ENCODE measurements at regions not wholly inside any gene's neighbourhood (a gene's known extent, or its start where the extent isn't known, plus 50 kb on each side); places are given as distances from the start of the nearest gene placed in this dataset.
"Not testable (repeated sequence)": the region's sequence is repeated elsewhere in the genome, so short reads cannot be mapped to it uniquely, and the experiment has no call there.

DNA sequence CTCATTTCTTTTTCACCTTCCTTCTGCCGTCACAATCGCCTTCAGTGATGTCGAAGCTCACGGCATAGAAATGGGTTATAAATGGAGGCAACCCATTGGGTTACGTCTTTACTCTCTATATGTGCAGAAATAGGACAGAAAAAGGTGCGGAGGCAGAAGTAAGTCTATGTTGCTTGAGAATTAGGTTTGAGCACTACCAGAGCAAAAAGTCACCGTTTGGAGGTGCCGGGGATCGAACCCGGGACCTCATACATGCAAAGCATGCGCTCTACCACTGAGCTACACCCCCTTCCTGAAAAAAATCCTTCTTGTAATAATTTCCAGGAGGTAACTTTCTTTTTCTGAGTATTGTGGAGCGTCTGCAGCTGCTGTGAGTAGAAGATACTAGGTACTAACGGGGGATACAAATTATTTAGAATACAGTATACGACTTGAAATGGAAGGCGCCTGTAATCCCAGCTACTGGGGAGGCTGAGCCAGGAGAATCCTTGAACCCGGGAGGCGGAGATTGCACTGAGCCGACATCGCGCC, 134.2 kb downstream of the TRIM27 start:
- TF ChIP-seq, protein P1, sequence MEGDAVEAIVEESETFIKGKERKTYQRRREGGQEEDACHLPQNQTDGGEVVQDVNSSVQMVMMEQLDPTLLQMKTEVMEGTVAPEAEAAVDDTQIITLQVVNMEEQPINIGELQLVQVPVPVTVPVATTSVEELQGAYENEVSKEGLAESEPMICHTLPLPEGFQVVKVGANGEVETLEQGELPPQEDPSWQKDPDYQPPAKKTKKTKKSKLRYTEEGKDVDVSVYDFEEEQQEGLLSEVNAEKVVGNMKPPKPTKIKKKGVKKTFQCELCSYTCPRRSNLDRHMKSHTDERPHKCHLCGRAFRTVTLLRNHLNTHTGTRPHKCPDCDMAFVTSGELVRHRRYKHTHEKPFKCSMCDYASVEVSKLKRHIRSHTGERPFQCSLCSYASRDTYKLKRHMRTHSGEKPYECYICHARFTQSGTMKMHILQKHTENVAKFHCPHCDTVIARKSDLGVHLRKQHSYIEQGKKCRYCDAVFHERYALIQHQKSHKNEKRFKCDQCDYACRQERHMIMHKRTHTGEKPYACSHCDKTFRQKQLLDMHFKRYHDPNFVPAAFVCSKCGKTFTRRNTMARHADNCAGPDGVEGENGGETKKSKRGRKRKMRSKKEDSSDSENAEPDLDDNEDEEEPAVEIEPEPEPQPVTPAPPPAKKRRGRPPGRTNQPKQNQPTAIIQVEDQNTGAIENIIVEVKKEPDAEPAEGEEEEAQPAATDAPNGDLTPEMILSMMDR (IDR thresholded peaks at IDR 0.05; ENCODE audit: insufficient read depth, low read depth, low read length), result no peak
- CTCF ChIA-PET, result interaction anchor here (0.7 to 1.0 kb wide), 2 partner anchors 48 to 326 kb away, joined by 3 read pairs; no protein-coding TSS in a partner anchor
- Histone ChIP-seq H3K4me3 (ENCODE audit: low read depth, low read length) (peak overlapping the region; percentile 41), H3K27me3 (ENCODE audit: control insufficient read depth, insufficient read depth, low read length) (peaks cover 16% of the 10 kb centered on the region), H3K36me3 (ENCODE audit: control insufficient read depth, insufficient read depth, low read length) (no peaks in the 10 kb centered on the region)
- DNase-seq (ENCODE audit: low read depth), result no peak
- POLR2A ChIA-PET, result no interaction called here

DNA sequence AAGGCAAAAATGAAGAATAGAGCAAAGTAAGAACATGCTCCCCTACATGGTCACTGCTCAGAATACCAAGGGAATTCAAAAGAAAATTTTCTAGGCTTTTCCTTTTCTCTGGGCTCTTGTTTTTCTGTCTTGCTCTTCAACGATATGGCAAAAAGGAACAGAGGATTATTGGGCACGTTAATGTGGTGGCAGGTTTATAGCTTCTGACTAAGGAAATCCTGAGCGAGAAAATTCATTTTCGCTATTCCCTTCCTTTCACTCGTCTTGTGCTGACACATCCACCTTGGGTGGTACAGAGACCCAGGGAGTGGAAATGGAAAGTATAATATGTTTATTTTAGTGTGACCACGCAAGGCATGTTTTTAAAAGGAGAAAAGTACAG, 132.8 kb downstream of the TRIM27 start:
- no peaks in the 10 kb centered on the region for H3K36me3 ChIP-seq (ENCODE audit: control insufficient read depth, insufficient read depth, low read length)
- peaks cover 12% of the 10 kb centered on the region for H3K27me3 ChIP-seq (ENCODE audit: control insufficient read depth, insufficient read depth, low read length)
- no peak for DNase-seq (ENCODE audit: low read depth)
- no peak overlapping the region for H3K4me3 ChIP-seq (ENCODE audit: low read depth, low read length)
- TF ChIP-seq, protein P1 (IDR thresholded peaks at IDR 0.05; ENCODE audit: insufficient read depth, low read depth, low read length), result no peak
- ChIA-PET POLR2A (no interaction called here), CTCF (interaction anchor here (0.7 kb wide), 1 partner anchor 157 kb away, joined by 3 read pairs; no protein-coding TSS in a partner anchor)

DNA sequence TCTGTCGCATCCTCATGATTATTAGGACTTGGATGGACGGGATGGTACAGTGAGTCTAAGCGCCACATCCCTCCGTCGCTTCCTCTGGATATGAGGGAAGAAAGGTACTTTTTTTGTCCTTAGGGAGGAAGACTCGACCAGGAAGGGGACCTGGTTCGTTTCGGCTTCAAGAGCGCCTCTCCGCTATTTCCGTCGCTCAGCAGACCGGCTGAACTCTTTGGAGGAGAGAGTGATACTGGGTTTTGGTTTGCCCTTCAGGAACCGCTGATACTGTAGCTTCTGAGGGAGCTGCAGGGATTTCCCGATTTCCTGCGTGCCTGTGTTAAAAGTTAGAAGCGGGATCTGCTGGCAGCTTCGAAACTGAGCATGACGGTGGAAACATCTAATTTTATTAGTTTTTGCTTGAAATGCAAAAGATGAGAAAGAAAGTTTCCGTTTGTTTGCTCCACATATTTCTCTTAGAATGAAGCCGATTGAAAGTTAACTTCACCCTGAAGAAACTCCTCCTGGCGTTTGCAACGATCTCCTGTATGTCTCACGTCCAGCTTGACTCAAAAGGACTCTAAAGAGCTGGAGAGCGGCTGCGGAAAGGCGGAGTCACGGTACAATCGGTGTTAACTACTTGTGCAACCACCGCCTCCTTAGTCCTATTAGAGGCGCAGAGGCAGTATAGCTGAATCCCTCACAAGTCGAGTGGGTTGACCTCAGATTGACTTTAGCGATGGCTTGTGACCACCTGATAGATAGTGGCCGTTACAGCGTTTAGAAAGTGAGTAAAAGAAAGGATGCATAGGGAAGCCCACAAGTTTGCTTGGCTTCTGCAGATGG, 129.4 kb downstream of the TRIM27 start:
- ChIA-PET CTCF (interaction anchor here (1.1 kb wide), 1 partner anchor 222 kb away, joined by 3 read pairs; no protein-coding TSS in a partner anchor), POLR2A (no interaction called here)
- no peak for DNase-seq (ENCODE audit: low read depth)

DNA sequence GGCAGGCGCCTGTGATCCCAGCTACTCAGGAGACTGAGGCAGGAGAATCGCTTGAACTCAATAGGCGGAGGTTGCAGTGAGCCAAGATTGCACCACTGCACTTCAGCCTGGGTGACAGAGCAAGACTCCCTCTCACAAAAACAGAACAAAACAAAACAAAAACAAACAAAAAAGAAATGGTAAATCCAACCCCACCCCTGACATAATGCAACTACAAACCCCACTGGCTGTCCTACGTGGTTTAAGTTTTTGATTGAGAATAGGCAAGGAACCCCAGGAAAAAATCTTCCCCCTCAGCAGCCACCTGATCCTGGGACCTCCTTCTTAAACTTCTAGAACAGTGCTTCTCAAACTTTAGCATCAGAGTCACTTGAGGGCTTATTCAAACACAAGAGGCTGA, 123.1 kb downstream of the TRIM27 start:
- H3K27me3 ChIP-seq (ENCODE audit: control insufficient read depth, insufficient read depth, low read length); POLR2A ChIA-PET; DNase-seq (ENCODE audit: low read depth); H3K36me3 ChIP-seq (ENCODE audit: control insufficient read depth, insufficient read depth, low read length); CTCF ChIA-PET; H3K4me3 ChIP-seq (ENCODE audit: low read depth, low read length): not testable (repeated sequence)

More for the DNA sequence above, 129.4 kb downstream of the TRIM27 start:
- Histone ChIP-seq H3K27me3 (ENCODE audit: control insufficient read depth, insufficient read depth, low read length) (peaks cover 3% of the 10 kb centered on the region), H3K4me3 (ENCODE audit: low read depth, low read length) (peak overlapping the region; percentile 36), H3K36me3 (ENCODE audit: control insufficient read depth, insufficient read depth, low read length) (no peaks in the 10 kb centered on the region)
- TF ChIP-seq, protein P1 (IDR thresholded peaks at IDR 0.05; ENCODE audit: insufficient read depth, low read depth, low read length), result no peak

DNA sequence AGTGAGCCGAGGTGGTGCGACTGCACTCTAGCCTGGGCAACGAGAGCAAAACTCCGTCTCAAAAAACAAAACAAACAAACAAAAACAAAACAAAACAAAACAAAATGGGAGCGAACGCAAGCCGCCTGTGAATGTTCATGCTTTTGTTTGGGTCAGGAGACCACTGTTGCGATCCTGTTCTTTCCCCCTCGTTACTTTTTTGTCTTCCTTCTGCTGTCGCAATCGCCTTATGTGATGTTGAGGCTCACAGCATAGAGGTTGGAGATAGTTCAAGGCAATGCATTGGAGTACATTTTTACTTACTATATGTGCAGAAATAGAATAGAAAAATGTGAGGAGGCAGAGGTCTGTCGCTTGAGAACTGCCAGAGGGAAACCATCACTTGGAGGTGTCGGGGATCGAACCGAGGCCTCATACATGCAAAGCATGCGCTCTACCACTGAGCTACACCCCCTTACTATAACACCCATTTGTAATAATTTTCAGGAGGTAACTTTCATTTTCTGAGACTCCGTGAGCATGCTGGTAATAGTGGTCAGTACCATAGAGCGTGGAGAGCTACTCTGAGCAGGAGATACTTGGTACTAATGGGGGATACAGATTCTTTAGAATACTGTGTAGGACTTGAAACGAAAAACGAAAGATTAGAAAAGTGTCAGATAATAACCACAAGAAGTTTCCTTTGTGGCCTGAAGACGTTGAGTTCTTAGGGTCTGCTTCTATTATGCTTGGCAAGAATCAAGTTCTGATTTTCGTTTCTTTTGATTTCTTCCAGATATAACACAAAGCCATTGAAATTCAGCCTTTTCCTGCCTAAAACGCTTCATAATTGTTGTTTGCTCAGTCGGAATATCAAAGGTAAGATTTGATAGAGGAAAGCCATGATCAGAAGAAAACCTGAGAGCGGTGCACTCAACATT, 121.1 kb downstream of the TRIM27 start:
- no peak for DNase-seq (ENCODE audit: low read depth)
- no peaks in the 10 kb centered on the region; the same call in 1 of the 2 replicates for H3K27me3 ChIP-seq (ENCODE audit: control insufficient read depth, insufficient read depth, low read length)
- H3K36me3 ChIP-seq (ENCODE audit: control insufficient read depth, insufficient read depth, low read length), result no peaks in the 10 kb centered on the region
- ChIA-PET POLR2A (no interaction called here), CTCF (no interaction called here)
- H3K4me3 ChIP-seq (ENCODE audit: low read depth, low read length), result no peak overlapping the region
- TF ChIP-seq, protein P1 (IDR thresholded peaks at IDR 0.05; ENCODE audit: insufficient read depth, low read depth, low read length), result no peak
